AG09309 (cell line): ENCODE measurements at regions not wholly inside any gene's neighbourhood (a gene's known extent, or its start where the extent isn't known, plus 50 kb on each side); places are given as distances from the start of the nearest gene placed in this dataset.

Experiments
- DNase-seq: peaks from one replicate; pipeline ENCODE4 v3.0.0-alpha.2; 2010; ENCODE audit warnings: low read depth
- H3K4me3 ChIP-seq: 2 replicates; pipeline ENCODE4 v1.5.1; 2011; ENCODE audit warnings: mild to moderate bottlenecking, low read depth, low read length, moderate library complexity; ENCODE audit not compliant: control insufficient read depth
- TF ChIP-seq, protein P1 (sequence below): IDR thresholded peaks from 2 replicates; pipeline ENCODE4 v1.5.1; 2011; ENCODE audit warnings: mild to moderate bottlenecking, low read depth, low read length, inconsistent platforms; ENCODE audit not compliant: insufficient read depth, control insufficient read depth; ENCODE audit errors: missing control alignments

DNA sequence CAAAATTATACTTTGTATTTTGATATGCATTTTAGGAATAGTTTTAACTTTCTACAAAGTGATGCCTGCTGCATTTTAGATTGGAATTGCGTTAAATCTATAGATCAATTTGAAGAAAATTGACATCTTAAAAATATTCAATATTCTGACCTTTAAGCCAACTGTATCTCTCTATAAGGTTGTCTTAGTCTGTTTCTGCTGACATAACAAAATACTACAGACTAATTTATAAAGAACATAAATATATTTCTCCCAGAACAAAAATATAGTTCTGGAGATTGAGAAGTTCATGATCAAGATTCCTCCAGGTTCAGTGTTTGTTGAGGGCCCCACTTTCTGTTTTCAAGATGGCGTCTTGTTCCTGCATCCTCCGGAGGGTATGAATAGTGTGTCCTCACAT, 73.6 kb upstream of the NEGR1 start:
- DNase-seq, result no peak
- TF ChIP-seq, protein P1, sequence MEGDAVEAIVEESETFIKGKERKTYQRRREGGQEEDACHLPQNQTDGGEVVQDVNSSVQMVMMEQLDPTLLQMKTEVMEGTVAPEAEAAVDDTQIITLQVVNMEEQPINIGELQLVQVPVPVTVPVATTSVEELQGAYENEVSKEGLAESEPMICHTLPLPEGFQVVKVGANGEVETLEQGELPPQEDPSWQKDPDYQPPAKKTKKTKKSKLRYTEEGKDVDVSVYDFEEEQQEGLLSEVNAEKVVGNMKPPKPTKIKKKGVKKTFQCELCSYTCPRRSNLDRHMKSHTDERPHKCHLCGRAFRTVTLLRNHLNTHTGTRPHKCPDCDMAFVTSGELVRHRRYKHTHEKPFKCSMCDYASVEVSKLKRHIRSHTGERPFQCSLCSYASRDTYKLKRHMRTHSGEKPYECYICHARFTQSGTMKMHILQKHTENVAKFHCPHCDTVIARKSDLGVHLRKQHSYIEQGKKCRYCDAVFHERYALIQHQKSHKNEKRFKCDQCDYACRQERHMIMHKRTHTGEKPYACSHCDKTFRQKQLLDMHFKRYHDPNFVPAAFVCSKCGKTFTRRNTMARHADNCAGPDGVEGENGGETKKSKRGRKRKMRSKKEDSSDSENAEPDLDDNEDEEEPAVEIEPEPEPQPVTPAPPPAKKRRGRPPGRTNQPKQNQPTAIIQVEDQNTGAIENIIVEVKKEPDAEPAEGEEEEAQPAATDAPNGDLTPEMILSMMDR, result no peak
- H3K4me3 ChIP-seq, result no peak overlapping the region

GRCh38 chr1:72341661-72342060, 59.3 kb upstream of the NEGR1 start:
- TF ChIP-seq, protein P1, result no peak
- H3K4me3 ChIP-seq, result no peak overlapping the region
- no peak for DNase-seq

- H3K4me3 ChIP-seq, result no peak overlapping the region
- TF ChIP-seq, protein P1, result no peak
- no peak for DNase-seq
These were observed 54.4 kb upstream of the NEGR1 start for GRCh38 chr1:72336776-72337175.
